HepG2 (cell line): ENCODE measurements at regions not wholly inside any gene's neighbourhood (a gene's known extent, or its start where the extent isn't known, plus 50 kb on each side); places are given as distances from the start of the nearest gene placed in this dataset.

ENCODE experiments used
- ARNT ChIP-seq: fragments of 450-650 bp; IDR thresholded peaks from 2 replicates; pipeline ENCODE4 v1.6.1; 2017
- BCLAF1 ChIP-seq: fragments of 450-650 bp; IDR thresholded peaks from 2 replicates; pipeline ENCODE4 v1.6.1; 2017; ENCODE audit warnings: mild to moderate bottlenecking
- ELF3 ChIP-seq: IDR thresholded peaks from 2 replicates; pipeline ENCODE4 v1.6.1; 2016; ENCODE audit warnings: missing genetic modification reagents, missing compliant biosample characterization
- FOXA3 ChIP-seq: IDR thresholded peaks from 2 replicates; pipeline ENCODE4 v1.6.1; 2016; ENCODE audit warnings: missing genetic modification reagents, missing compliant biosample characterization
- GATAD2A ChIP-seq: IDR thresholded peaks from 2 replicates; pipeline ENCODE4 v1.6.1; 2016
- GTF2F1 ChIP-seq: fragments of 150-350 bp; IDR thresholded peaks from 2 replicates; pipeline ENCODE4 v1.6.1; 2014; ENCODE audit warnings: low read length
- HOXA7 ChIP-seq: sonication (generic); formaldehyde crosslinking; IDR thresholded peaks from 2 replicates; pipeline ENCODE4 v1.8.1; 2022; ENCODE audit warnings: mild to moderate bottlenecking, missing genetic modification reagents, moderate library complexity
- NCOA2 ChIP-seq: sonication (generic); formaldehyde crosslinking; IDR thresholded peaks from 2 replicates; pipeline ENCODE4 v1.8.0; 2022; ENCODE audit warnings: inconsistent platforms
- NFE2 ChIP-seq: sonication (generic); formaldehyde crosslinking; IDR thresholded peaks from 2 replicates; pipeline ENCODE4 v1.4.0; 2020; ENCODE audit warnings: missing genetic modification reagents
- NFIC ChIP-seq: IDR thresholded peaks from 2 replicates; pipeline ENCODE4 v1.6.1; 2012; ENCODE audit warnings: mild to moderate bottlenecking, low read length, inconsistent platforms
- NR2F6 ChIP-seq, 2 experiments: IDR thresholded peaks; 2 replicates each; pipeline ENCODE4 v1.6.1; 2016; ENCODE audit warnings: antibody characterized with exemption in 1 of 2, mild to moderate bottlenecking in 1 of 2
- PAWR ChIP-seq: sonication (generic); formaldehyde crosslinking; IDR thresholded peaks from 2 replicates; pipeline ENCODE4 v1.4.0; 2020; ENCODE audit warnings: missing genetic modification reagents, mild to moderate bottlenecking, borderline replicate concordance
- PCBP1 ChIP-seq: fragments of 200-400 bp; formaldehyde crosslinking; IDR thresholded peaks from 2 replicates; pipeline ENCODE4 v1.6.1; 2017; ENCODE audit warnings: mild to moderate bottlenecking, low read depth, low read length, borderline replicate concordance
- PITX1 ChIP-seq: sonication (generic); formaldehyde crosslinking; IDR thresholded peaks from 2 replicates; pipeline ENCODE4 v1.5.1; 2020; ENCODE audit warnings: mild to moderate bottlenecking, missing genetic modification reagents
- RARG ChIP-seq: sonication (generic); formaldehyde crosslinking; IDR thresholded peaks from 2 replicates; pipeline ENCODE4 v1.4.0; 2020; ENCODE audit warnings: low read depth, mild to moderate bottlenecking, missing genetic modification reagents
- SIN3A ChIP-seq: IDR thresholded peaks from 2 replicates; pipeline ENCODE4 v1.6.1; 2011; ENCODE audit warnings: low read depth, mild to moderate bottlenecking, control low read depth, low read length, borderline replicate concordance
- SIX1 ChIP-seq: sonication (generic); formaldehyde crosslinking; IDR thresholded peaks from 2 replicates; pipeline ENCODE4 v1.4.0; 2020; ENCODE audit warnings: missing genetic modification reagents, borderline replicate concordance
- SNAPC2 ChIP-seq: sonication (generic); formaldehyde crosslinking; IDR thresholded peaks from 2 replicates; pipeline ENCODE4 v1.8.1; 2022; ENCODE audit warnings: mild to moderate bottlenecking, missing genetic modification reagents
- THAP11 ChIP-seq: IDR thresholded peaks from 2 replicates; pipeline ENCODE4 v1.6.1; 2016; ENCODE audit warnings: missing biosample characterization, missing genetic modification reagents
- THYN1 ChIP-seq: sonication (generic); formaldehyde crosslinking; IDR thresholded peaks from 2 replicates; pipeline ENCODE4 v1.8.1; 2023; ENCODE audit warnings: low read depth, mild to moderate bottlenecking, moderate library complexity, missing genetic modification reagents, borderline replicate concordance
- ZFP1 ChIP-seq: IDR thresholded peaks from 2 replicates; pipeline ENCODE4 v1.6.1; 2016
- ZNF232 ChIP-seq: sonication (generic); formaldehyde crosslinking; IDR thresholded peaks from 2 replicates; pipeline ENCODE4 v1.4.0; 2020; ENCODE audit warnings: missing genetic modification reagents, borderline replicate concordance
- ZNF276 ChIP-seq: sonication (generic); formaldehyde crosslinking; IDR thresholded peaks from 2 replicates; pipeline ENCODE4 v1.4.0; 2020; ENCODE audit warnings: mild to moderate bottlenecking, low read depth, missing genetic modification reagents
- ZNF781 ChIP-seq: sonication (generic); formaldehyde crosslinking; IDR thresholded peaks from 2 replicates; pipeline ENCODE4 v1.5.1; 2020; ENCODE audit warnings: borderline replicate concordance, mild to moderate bottlenecking, missing genetic modification reagents; ENCODE audit errors: not compliant biosample characterization
- TF ChIP-seq, protein P1 (sequence below): IDR thresholded peaks from 2 replicates; pipeline ENCODE4 v1.6.1; 2012; ENCODE audit warnings: low read length, improper control_type of control experiment

- TF ChIP-seq, protein P1, sequence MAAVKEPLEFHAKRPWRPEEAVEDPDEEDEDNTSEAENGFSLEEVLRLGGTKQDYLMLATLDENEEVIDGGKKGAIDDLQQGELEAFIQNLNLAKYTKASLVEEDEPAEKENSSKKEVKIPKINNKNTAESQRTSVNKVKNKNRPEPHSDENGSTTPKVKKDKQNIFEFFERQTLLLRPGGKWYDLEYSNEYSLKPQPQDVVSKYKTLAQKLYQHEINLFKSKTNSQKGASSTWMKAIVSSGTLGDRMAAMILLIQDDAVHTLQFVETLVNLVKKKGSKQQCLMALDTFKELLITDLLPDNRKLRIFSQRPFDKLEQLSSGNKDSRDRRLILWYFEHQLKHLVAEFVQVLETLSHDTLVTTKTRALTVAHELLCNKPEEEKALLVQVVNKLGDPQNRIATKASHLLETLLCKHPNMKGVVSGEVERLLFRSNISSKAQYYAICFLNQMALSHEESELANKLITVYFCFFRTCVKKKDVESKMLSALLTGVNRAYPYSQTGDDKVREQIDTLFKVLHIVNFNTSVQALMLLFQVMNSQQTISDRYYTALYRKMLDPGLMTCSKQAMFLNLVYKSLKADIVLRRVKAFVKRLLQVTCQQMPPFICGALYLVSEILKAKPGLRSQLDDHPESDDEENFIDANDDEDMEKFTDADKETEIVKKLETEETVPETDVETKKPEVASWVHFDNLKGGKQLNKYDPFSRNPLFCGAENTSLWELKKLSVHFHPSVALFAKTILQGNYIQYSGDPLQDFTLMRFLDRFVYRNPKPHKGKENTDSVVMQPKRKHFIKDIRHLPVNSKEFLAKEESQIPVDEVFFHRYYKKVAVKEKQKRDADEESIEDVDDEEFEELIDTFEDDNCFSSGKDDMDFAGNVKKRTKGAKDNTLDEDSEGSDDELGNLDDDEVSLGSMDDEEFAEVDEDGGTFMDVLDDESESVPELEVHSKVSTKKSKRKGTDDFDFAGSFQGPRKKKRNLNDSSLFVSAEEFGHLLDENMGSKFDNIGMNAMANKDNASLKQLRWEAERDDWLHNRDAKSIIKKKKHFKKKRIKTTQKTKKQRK, result no peak
- no peak for TF ChIP-seq RARG (CRISPR knock-in tag)
- TF ChIP-seq GATAD2A, result peak; percentile 65
- no peak for TF ChIP-seq ARNT
- TF ChIP-seq FOXA3 (CRISPR knock-in tag), result peak; percentile 77
- no peak for TF ChIP-seq SIX1
- no peak for TF ChIP-seq SNAPC2 (CRISPR knock-in tag)
- TF ChIP-seq PITX1 (CRISPR knock-in tag), result 0 out of 2 replicates have a peak, but pooled peaks have one; percentile 52
- TF ChIP-seq NCOA2 (CRISPR knock-in tag), result peak; percentile 55
- TF ChIP-seq NR2F6 (IDR thresholded peaks at IDR 0.05), result no peak
- TF ChIP-seq NR2F6 (CRISPR knock-in tag; IDR thresholded peaks at IDR 0.05), result no peak
- TF ChIP-seq PAWR, result no peak
- TF ChIP-seq PCBP1, result no peak
- TF ChIP-seq ZNF781 (CRISPR knock-in tag), result no peak
- no peak for TF ChIP-seq ZNF276 (CRISPR knock-in tag)
- no peak for TF ChIP-seq ZNF232 (CRISPR knock-in tag)
- no peak for TF ChIP-seq NFIC
- TF ChIP-seq BCLAF1, result no peak
- peak; percentile 59; the same call in 1 of the 2 replicates for TF ChIP-seq ZFP1
- TF ChIP-seq THYN1 (CRISPR knock-in tag), result no peak
- no peak for TF ChIP-seq HOXA7 (CRISPR knock-in tag)
- no peak for TF ChIP-seq GTF2F1
- TF ChIP-seq THAP11 (CRISPR knock-in tag), result no peak
- no peak for TF ChIP-seq SIN3A
- TF ChIP-seq ELF3 (CRISPR knock-in tag), result peak; percentile 42; the same call in 1 of the 2 replicates
- no peak for TF ChIP-seq NFE2 (CRISPR knock-in tag)
Measured at GRCh38 chr10:4663162-4663992, 162.6 kb upstream of the AKR1E2 start (continued).
